ENCODE measurements at regions not wholly inside any gene's neighbourhood (a gene's known extent, or its start where the extent isn't known, plus 50 kb on each side); places are given as distances from the start of the nearest gene placed in this dataset.

- TF ChIP-seq EZH2 (IDR thresholded peaks at IDR 0.05; ENCODE audit: insufficient read depth, poor library complexity, severe bottlenecking), result no peak
- TF ChIP-seq EZH2phosphoT487 (IDR thresholded peaks at IDR 0.05; ENCODE audit: insufficient read depth, low read depth), result no peak
These were observed 109.7 kb downstream of the CRLF2 start for GRCh38 chrX:1102786-1103185.
